Transverse colon (tissue), 4 donors: ENCODE measurements at regions not wholly inside any gene's neighbourhood (a gene's known extent, or its start where the extent isn't known, plus 50 kb on each side); places are given as distances from the start of the nearest gene placed in this dataset.

ENCODE experiments used
- CTCF ChIP-seq, 5 experiments: fragments of 200-600 bp in 3 of 5; fragments of 450-650 bp in 2 of 5; sonication (generic) in 3 of 5; IDR thresholded peaks; 1 replicate in 2 of 5; 2 replicates in 3 of 5; pipeline ENCODE4 v1.5.1; 2016 to 2017; ENCODE audit warnings: antibody characterized with exemption in 5 of 5, inconsistent platforms in 3 of 5, mild to moderate bottlenecking in 2 of 5, moderate library complexity in 1 of 5
- EP300 ChIP-seq: sonication (generic); formaldehyde crosslinking; IDR thresholded peaks from one replicate; pipeline ENCODE4 v1.6.1; 2017; ENCODE audit warnings: antibody characterized with exemption, low read depth
- POLR2A ChIP-seq: fragments of 450-650 bp; IDR thresholded peaks from one replicate; pipeline ENCODE4 v1.6.1; 2016; ENCODE audit warnings: antibody characterized with exemption, mild to moderate bottlenecking, moderate library complexity
- POLR2AphosphoS5 ChIP-seq, 3 donors: sonication (generic); formaldehyde crosslinking; IDR thresholded peaks; one replicate each; pipeline ENCODE4 v1.6.1; 2016; ENCODE audit warnings: antibody characterized with exemption in 3 of 3

GRCh38 chr11:11146830-11147229 lies 206.2 kb downstream of the CSNK2A3 start:
- no peak for TF ChIP-seq POLR2A
- TF ChIP-seq CTCF (IDR thresholded peaks at IDR 0.05), result no peak
- TF ChIP-seq POLR2AphosphoS5 (IDR thresholded peaks at IDR 0.05), result no peak
- TF ChIP-seq EP300, result no peak
